Stimulated activated CD4-positive, alpha-beta T cell treated with anti-CD3 and anti-CD28 coated beads, Interleukin-1b, Interleukin-23, amount 100 ng/mL, for 4 hours (primary cell): ENCODE measurements at regions not wholly inside any gene's neighbourhood (a gene's known extent, or its start where the extent isn't known, plus 50 kb on each side); places are given as distances from the start of the nearest gene placed in this dataset.

Experiments
- DNase-seq, 2 donors: peaks; one replicate each; pipeline ENCODE4 v3.0.0-alpha.2; 2020; ENCODE audit warnings: low read depth in 2 of 2

- DNase-seq = no peak
These were observed 190.6 kb downstream of the TTC8 start for GRCh38 chr14:89015016-89015415.

- DNase-seq = no peak
These were observed 193.0 kb downstream of the TTC8 start for GRCh38 chr14:89017417-89017816.

DNA sequence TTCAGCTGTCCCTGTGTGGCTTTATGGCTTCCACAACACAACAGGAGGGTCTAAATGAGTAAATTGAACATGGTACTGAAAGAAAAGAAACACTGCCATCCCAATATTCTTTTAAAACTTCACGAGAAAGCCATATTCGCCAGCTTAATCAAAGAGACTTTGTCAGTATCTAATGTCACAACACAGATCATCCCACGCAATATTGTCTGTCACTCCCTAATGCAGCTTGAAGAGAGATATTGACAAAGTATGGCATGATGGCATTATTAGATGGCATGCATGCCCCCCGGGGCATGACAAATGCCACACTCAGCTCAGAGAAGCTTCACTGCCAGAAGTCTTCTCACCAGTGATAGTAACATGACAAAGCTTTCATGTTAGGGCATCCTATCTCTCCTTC lies 197.8 kb downstream of the TTC8 start:
- DNase-seq = no peak

DNA sequence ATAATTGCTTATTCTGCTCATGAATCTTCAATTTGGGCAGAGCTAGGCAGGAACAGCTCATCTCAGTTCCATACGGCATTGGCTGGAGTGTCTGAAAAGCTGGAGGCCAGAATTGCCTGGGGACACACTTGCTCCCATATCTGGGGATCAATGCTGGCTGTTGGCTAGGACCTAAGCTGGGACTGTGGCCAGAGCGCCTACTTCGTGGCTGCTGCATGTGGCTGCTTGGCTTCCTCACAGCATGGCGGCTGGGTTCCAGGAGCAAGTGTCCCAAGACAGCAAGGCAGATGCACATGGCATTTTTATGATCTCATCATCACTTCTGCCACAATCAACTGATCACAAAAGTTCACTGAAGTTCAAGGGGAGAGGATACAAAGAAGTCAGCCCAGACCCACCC lies 200.2 kb downstream of the TTC8 start:
- DNase-seq = no peak

- DNase-seq = no peak
These were observed 201.2 kb downstream of the TTC8 start for GRCh38 chr14:89025561-89026236.

DNA sequence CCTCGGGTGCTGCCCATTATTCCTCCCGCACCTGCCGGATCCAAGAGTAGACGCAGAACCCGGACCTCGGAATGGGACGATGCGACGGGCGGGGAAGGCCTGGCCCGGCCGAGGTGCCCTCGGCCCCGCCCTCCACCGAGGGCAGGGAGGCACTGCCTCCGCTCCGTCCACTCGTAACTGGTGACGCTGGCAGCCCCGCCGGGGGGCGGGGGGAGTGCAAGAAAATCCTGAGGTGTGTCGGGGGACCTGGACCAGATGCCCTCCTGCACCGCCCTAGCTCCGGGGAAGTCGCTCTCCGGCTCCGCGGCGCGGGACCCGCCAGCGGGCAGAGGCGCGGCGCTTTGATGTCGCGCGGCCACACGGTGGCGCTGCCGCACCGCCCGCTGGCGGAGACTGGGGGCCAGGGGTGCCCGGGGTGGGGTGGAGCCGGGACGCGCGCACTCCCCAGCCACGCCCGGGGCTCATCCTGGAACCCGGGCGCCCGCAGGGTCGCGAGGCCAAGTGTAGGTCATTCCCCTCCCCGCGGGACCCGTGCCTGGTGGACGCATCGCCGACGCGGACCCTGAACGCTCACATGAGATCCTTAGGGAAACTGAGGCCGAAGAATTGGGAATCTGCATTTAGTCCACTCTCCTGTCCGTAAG lies 202.8 kb downstream of the TTC8 start:
- DNase-seq = peak; percentile 36 to 62

- DNase-seq = no peak
These were observed 204.1 kb downstream of the TTC8 start for GRCh38 chr14:89028462-89029134.

- no peak for DNase-seq
These were observed 205.7 kb downstream of the TTC8 start for GRCh38 chr14:89029961-89030694.

- DNase-seq = no peak
These were observed 206.5 kb downstream of the TTC8 start for GRCh38 chr14:89030921-89031320.

DNA sequence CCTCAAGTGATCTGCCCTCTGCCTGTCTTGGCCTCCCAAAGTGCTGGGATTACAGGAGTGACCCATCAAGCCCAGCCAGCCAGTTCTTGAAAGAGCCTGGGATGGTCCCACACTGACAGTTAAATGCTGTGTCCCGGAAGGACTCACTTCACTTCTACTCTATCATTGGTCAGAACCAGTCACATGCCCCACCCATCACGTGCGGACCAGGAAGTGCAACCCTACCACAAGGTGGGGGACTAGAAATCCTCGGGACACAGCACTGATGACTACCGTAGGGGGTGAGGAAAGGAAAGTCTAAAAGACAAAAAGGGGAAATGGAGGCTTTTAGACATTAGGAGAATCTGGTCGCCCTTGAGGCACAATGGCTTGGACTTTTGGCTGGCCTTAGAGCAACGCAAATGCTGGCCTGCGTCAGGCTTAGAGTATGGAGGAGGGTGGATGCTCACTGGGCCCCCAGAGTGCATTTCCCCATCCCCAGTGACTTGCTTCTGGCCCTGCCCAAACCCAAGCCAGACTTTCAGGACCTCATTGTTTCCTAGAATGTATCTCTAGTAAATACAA lies 207.7 kb downstream of the TTC8 start:
- DNase-seq = no peak

DNA sequence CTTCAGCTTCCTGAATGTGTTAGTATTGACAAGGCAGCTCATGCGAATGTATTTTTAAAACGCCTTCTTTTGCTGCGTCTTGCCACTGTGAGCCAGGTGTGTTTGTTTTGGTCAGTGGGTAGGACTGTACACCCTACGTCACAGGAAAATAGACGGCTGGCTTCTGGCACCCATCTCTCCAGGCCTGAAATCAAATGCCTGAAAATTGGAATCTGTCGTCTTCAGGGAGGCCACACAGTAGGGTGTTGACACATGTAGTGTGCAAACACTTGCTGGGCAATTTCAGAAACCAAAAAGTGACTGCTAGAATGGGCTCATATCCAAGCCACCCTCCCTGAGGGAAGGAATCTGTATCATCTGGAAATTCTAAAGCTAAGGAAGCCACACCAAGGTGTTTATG lies 209.3 kb downstream of the TTC8 start:
- no peak for DNase-seq

DNA sequence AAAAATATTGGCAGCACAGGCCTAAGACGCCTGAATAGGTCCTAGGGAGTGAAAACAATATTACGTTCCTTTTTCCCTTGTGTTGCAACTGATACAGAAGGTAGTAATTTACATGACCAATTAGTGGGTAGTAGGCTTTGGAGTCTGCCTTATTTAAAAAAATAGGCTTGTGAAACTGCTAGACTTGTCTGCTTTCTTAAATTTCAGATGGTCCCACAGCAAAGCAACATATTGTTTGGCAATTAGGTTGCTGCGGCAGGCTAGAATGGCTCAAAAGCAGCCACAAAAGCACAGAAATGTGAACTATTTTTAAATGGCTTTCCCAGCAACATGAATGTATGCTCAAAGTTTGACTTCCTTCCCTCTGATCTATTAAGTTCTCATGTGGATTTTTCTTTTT lies 211.9 kb downstream of the TTC8 start:
- DNase-seq = no peak

GRCh38 chr14:89037065-89037464 lies 212.6 kb downstream of the TTC8 start:
- DNase-seq = no peak

GRCh38 chr14:89040080-89040459 lies 215.6 kb downstream of the TTC8 start:
- no peak for DNase-seq

DNA sequence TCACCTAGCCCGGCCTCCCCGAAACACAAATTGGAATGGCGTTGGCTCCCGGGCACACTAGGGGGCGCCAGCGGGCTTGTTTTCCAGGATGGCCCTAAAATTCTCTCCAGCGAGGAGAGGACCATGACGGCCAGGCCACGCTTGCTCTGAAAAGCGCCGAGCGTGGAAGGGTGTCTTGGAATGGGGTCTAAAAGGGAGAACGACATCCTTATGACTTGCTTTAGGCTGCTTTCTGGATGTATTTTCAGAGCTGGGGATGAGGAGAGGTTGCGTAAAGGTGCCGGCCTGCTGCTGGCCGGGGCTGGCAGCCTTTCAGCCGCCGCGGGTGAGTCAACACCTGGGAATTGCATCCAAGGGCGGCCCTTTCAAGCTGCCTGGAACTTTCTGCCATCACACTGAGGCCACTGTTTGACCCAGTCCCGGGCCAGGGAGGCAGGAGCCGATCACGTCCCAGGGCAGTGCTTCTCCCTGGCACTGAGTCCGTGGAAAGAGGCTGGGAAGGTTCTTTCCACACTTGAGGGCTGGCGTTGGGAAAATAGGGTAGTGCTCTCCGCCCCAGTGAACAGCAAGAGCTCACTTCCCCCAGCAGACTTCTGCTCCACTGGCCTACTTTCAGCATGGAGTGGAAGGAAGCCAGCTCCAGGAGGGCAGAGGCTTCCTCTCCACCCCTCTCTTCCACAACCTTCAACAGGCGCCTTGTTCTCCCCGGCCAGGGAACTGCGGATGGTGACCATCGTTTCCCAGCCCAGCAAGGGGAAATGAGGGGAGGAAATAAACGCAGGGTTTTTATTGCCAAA lies 216.2 kb downstream of the TTC8 start:
- peak; percentile 70 to 87 for DNase-seq

DNA sequence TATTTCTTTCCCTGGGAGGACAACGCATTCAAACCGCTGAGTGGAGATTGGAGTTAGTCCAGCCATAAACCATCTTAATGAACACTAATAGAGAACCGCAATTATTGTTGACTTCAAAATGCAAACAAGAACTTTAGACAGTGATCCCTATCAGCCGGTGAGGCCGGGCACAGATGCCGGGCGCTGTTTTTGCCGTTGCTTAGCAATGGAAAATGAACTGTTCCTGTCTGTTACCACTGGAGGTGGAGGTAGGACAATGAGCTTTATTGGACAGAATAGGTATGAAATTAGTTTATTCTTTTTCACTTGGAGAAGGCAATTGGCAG lies 216.8 kb downstream of the TTC8 start:
- no peak for DNase-seq

GRCh38 chr14:89042021-89042420 lies 217.6 kb downstream of the TTC8 start:
- no peak for DNase-seq

GRCh38 chr14:89053303-89053702 lies 228.9 kb downstream of the TTC8 start:
- no peak for DNase-seq

DNA sequence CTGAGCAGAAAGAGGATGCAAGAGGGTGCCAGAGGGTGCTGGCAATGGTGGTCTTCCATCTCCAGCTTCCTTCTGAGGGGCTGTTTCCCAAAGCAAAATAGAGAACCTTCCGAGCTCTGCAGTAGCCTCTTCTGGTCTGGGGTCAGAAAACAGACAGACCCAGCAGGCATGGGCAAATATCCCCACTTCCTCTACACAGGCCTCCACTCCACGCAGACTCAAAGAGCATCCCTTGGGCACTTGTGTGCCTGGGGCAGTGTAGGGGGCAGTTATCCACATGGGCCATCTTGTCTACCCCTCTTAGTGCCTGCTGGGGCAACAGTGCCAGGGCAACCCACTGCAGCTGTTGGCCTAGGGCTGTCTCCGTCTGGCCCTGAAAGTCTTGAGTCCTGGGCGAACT lies 231.9 kb downstream of the TTC8 start:
- no peak for DNase-seq

GRCh38 chr14:89058697-89059096 lies 234.2 kb downstream of the TTC8 start:
- no peak for DNase-seq

- no peak for DNase-seq
These were observed 235.7 kb downstream of the TTC8 start for GRCh38 chr14:89060191-89060590.

GRCh38 chr14:89061696-89062095 lies 237.2 kb downstream of the TTC8 start:
- no peak for DNase-seq
